Cardiac muscle cell (in vitro differentiated cells and primary cell): ENCODE measurements at regions not wholly inside any gene's neighbourhood (a gene's known extent, or its start where the extent isn't known, plus 50 kb on each side); places are given as distances from the start of the nearest gene placed in this dataset.

Experiments used
- DNase-seq, 2 donors: peaks; one replicate each; pipeline versions ENCODE4 v3.0.0 to v3.0.0-alpha.2; 2010 to 2017; ENCODE audit warnings: low read depth in 1 of 2, low spot score in 1 of 2
- H3K27ac ChIP-seq: fragments of 200-600 bp; sonication (generic); 2 replicates; pipeline ENCODE4 v1.5.1; 2016
- H3K27me3 ChIP-seq: fragments of 200-600 bp; sonication (generic); 2 replicates; pipeline ENCODE4 v1.6.0; 2016; ENCODE audit warnings: control low read depth
- H3K36me3 ChIP-seq: fragments of 200-600 bp; sonication (generic); 2 replicates; pipeline ENCODE4 v1.5.1; 2016; ENCODE audit warnings: control low read depth
- H3K4me1 ChIP-seq: fragments of 200-600 bp; sonication (generic); 2 replicates; pipeline ENCODE4 v1.8.1; 2017; ENCODE audit warnings: low read depth, mild to moderate bottlenecking, mixed run types
- H3K4me3 ChIP-seq: fragments of 200-600 bp; sonication (generic); 2 replicates; pipeline ENCODE4 v1.5.1; 2016; ENCODE audit warnings: mild to moderate bottlenecking
- H3K9me3 ChIP-seq: fragments of 200-600 bp; sonication (generic); 2 replicates; pipeline ENCODE4 v1.5.1; 2017; ENCODE audit warnings: low read depth, mild to moderate bottlenecking, control low read depth
- CTCF ChIP-seq: IDR thresholded peaks from 2 replicates; pipeline ENCODE4 v1.5.1; 2012; ENCODE audit warnings: low read depth, mild to moderate bottlenecking, low read length

GRCh38 chr3:101149251-101149650, 156.0 kb upstream of the ABI3BP start:
- H3K36me3 ChIP-seq = no peaks in the 10 kb centered on the region
- no peaks in the 10 kb centered on the region for H3K27me3 ChIP-seq
- no peak overlapping the region for H3K27ac ChIP-seq
- no peak overlapping the region for H3K4me3 ChIP-seq
- DNase-seq = no peak
- no peaks in the 10 kb centered on the region for H3K4me1 ChIP-seq
- no peak for TF ChIP-seq CTCF
- no peaks in the 10 kb centered on the region for H3K9me3 ChIP-seq

GRCh38 chr3:101148001-101148400, 154.8 kb upstream of the ABI3BP start:
- TF ChIP-seq CTCF = no peak
- no peaks in the 10 kb centered on the region for H3K36me3 ChIP-seq

GRCh38 chr3:101146946-101147345, 153.7 kb upstream of the ABI3BP start:
- H3K27me3 ChIP-seq = no peaks in the 10 kb centered on the region
- no peak for TF ChIP-seq CTCF
- H3K9me3 ChIP-seq = no peaks in the 10 kb centered on the region
- H3K27ac ChIP-seq = no peak overlapping the region
- H3K4me1 ChIP-seq = no peaks in the 10 kb centered on the region
- DNase-seq = peak in 1 of 2 donors; percentile 26
- H3K4me3 ChIP-seq = no peak overlapping the region
- H3K36me3 ChIP-seq = no peaks in the 10 kb centered on the region

More at GRCh38 chr3:101148001-101148400, 154.8 kb upstream of the ABI3BP start:
- H3K27ac ChIP-seq = no peak overlapping the region
- no peak for DNase-seq
- no peaks in the 10 kb centered on the region for H3K9me3 ChIP-seq
- no peaks in the 10 kb centered on the region for H3K27me3 ChIP-seq
- no peaks in the 10 kb centered on the region for H3K4me1 ChIP-seq
- no peak overlapping the region for H3K4me3 ChIP-seq

GRCh38 chr3:101144105-101144504, 150.9 kb upstream of the ABI3BP start:
- Histone ChIP-seq H3K36me3 (no peaks in the 10 kb centered on the region), H3K9me3 (no peaks in the 10 kb centered on the region), H3K4me1 (no peaks in the 10 kb centered on the region), H3K4me3 (no peak overlapping the region), H3K27me3 (no peaks in the 10 kb centered on the region), H3K27ac (no peak overlapping the region)
- no peak for DNase-seq
- no peak for TF ChIP-seq CTCF

GRCh38 chr3:101143012-101143411, 149.8 kb upstream of the ABI3BP start:
- DNase-seq = no peak
- no peaks in the 10 kb centered on the region for H3K9me3 ChIP-seq
- H3K36me3 ChIP-seq = no peaks in the 10 kb centered on the region
- no peak overlapping the region for H3K4me3 ChIP-seq
- no peak for TF ChIP-seq CTCF
- H3K27ac ChIP-seq = no peak overlapping the region
- H3K27me3 ChIP-seq = no peaks in the 10 kb centered on the region
- H3K4me1 ChIP-seq = no peaks in the 10 kb centered on the region

GRCh38 chr3:101142160-101142559, 148.9 kb upstream of the ABI3BP start:
- no peak overlapping the region for H3K27ac ChIP-seq
- no peak overlapping the region for H3K4me3 ChIP-seq
- no peaks in the 10 kb centered on the region for H3K36me3 ChIP-seq
- H3K27me3 ChIP-seq = no peaks in the 10 kb centered on the region
- no peak for TF ChIP-seq CTCF
- H3K4me1 ChIP-seq = no peaks in the 10 kb centered on the region
- no peak for DNase-seq
- H3K9me3 ChIP-seq = no peaks in the 10 kb centered on the region
